OCI-LY7 (cell line): ENCODE measurements at regions not wholly inside any gene's neighbourhood (a gene's known extent, or its start where the extent isn't known, plus 50 kb on each side); places are given as distances from the start of the nearest gene placed in this dataset.

Experiments used
- EZH2phosphoT487 ChIP-seq: fragments of 200-600 bp; sonication (generic); IDR thresholded peaks from 2 replicates; pipeline ENCODE4 v1.6.1; 2018; ENCODE audit warnings: low read depth, borderline replicate concordance, mild to moderate bottlenecking, mixed run types, antibody characterized with exemption, low read length, moderate library complexity, mixed read lengths
- TF ChIP-seq, protein P1 (sequence below): fragments of 200-600 bp; sonication (generic); conservative IDR thresholded peaks from 2 replicates; pipeline ENCODE4 v1.5.1; 2014; ENCODE audit warnings: mild to moderate bottlenecking, antibody characterized with exemption, low read length, moderate library complexity, mixed read lengths

DNA sequence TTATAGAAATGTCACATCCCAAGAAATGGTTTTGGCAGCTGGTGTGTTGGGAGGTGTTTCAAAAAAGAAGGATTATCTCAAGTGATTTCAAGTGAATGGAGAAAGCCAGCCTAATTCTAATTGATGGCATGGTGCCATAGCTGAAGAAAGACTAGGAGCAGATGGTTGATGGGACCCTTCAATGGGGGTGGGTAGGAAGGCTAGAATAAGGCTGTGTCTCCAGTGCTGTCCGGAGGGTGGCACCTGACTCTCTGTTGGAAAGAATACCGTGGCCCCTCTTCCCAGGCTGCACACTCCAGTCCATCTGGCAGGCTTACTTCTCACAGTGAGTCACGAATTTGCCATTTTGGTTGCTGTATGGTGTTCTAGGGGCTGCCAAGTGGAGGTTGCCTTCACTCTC, 51.0 kb upstream of the GPR12 start:
- TF ChIP-seq, protein P1, sequence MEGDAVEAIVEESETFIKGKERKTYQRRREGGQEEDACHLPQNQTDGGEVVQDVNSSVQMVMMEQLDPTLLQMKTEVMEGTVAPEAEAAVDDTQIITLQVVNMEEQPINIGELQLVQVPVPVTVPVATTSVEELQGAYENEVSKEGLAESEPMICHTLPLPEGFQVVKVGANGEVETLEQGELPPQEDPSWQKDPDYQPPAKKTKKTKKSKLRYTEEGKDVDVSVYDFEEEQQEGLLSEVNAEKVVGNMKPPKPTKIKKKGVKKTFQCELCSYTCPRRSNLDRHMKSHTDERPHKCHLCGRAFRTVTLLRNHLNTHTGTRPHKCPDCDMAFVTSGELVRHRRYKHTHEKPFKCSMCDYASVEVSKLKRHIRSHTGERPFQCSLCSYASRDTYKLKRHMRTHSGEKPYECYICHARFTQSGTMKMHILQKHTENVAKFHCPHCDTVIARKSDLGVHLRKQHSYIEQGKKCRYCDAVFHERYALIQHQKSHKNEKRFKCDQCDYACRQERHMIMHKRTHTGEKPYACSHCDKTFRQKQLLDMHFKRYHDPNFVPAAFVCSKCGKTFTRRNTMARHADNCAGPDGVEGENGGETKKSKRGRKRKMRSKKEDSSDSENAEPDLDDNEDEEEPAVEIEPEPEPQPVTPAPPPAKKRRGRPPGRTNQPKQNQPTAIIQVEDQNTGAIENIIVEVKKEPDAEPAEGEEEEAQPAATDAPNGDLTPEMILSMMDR, result no peak
- no peak for TF ChIP-seq EZH2phosphoT487
